Keratinocyte (primary cell): ENCODE measurements at regions not wholly inside any gene's neighbourhood (a gene's known extent, or its start where the extent isn't known, plus 50 kb on each side); places are given as distances from the start of the nearest gene placed in this dataset.

Experiments
- DNase-seq: peaks from one replicate; pipeline ENCODE4 v3.0.0-alpha.2; 2011; ENCODE audit warnings: low read depth, missing footprints, low spot score
- FAIRE-seq: peaks from 2 replicates; lab custom pipeline; 2011; peaks lifted over from hg19 to GRCh38; lab: Jason Lieb, UNC
- H2AFZ ChIP-seq: 2 replicates; pipeline ENCODE4 v1.6.0; 2012; ENCODE audit warnings: low read length, control low read depth, inconsistent platforms; ENCODE audit not compliant: control insufficient read depth
- H3K27ac ChIP-seq: 2 replicates; pipeline ENCODE4 v1.5.1; 2011; ENCODE audit warnings: low read length; ENCODE audit not compliant: control insufficient read depth, insufficient read depth
- H3K27me3 ChIP-seq: 3 replicates; pipeline ENCODE4 v1.6.0; 2011; ENCODE audit warnings: low read length; ENCODE audit not compliant: control insufficient read depth, insufficient read depth; ENCODE audit errors: extremely low read depth
- H3K36me3 ChIP-seq, 2 experiments: 2 replicates in 1 of 2; 3 replicates in 1 of 2; pipeline ENCODE4 v1.5.1; 2011; ENCODE audit warnings: low read length in 2 of 2, mild to moderate bottlenecking in 1 of 2; ENCODE audit not compliant: control insufficient read depth in 2 of 2, insufficient read depth in 2 of 2; ENCODE audit errors: extremely low read depth in 1 of 2
- H3K4me1 ChIP-seq: 3 replicates; pipeline ENCODE4 v1.5.1; 2011; ENCODE audit warnings: low read length; ENCODE audit not compliant: control insufficient read depth, insufficient read depth; ENCODE audit errors: extremely low read depth
- H3K4me2 ChIP-seq: 3 replicates; pipeline ENCODE4 v1.6.0; 2011; ENCODE audit warnings: low read depth, low read length; ENCODE audit not compliant: control insufficient read depth, insufficient read depth; ENCODE audit errors: extremely low read depth
- H3K4me3 ChIP-seq, 3 experiments: fragments of 200-600 bp in 1 of 3; sonication (generic) in 1 of 3; 2 replicates in 2 of 3; 3 replicates in 1 of 3; pipeline ENCODE4 v1.5.1; 2011 to 2016; ENCODE audit warnings: low read length in 3 of 3, mild to moderate bottlenecking in 3 of 3, control low read depth in 2 of 3, inconsistent platforms in 1 of 3, low read depth in 1 of 3, mixed read lengths in 1 of 3, mixed run types in 1 of 3, moderate library complexity in 1 of 3; ENCODE audit not compliant: control insufficient read depth in 2 of 3, insufficient read depth in 2 of 3; ENCODE audit errors: extremely low read depth in 1 of 3
- H3K79me2 ChIP-seq: 2 replicates; pipeline ENCODE4 v1.6.0; 2012; ENCODE audit warnings: low read length; ENCODE audit not compliant: control insufficient read depth, insufficient read depth
- H3K9ac ChIP-seq: 3 replicates; pipeline ENCODE4 v1.6.0; 2011; ENCODE audit warnings: low read length; ENCODE audit not compliant: control insufficient read depth, insufficient read depth; ENCODE audit errors: extremely low read depth
- H3K9me1 ChIP-seq: 3 replicates; pipeline ENCODE4 v1.6.0; 2011; ENCODE audit warnings: low read length; ENCODE audit not compliant: control insufficient read depth, insufficient read depth; ENCODE audit errors: extremely low read depth
- H3K9me3 ChIP-seq: 2 replicates; pipeline ENCODE4 v1.5.1; 2012; ENCODE audit warnings: low read depth, low read length; ENCODE audit not compliant: control insufficient read depth
- H4K20me1 ChIP-seq: 3 replicates; pipeline ENCODE4 v1.6.0; 2011; ENCODE audit warnings: low read length; ENCODE audit not compliant: control insufficient read depth, insufficient read depth; ENCODE audit errors: extremely low read depth
- CTCF ChIP-seq, 3 experiments: IDR thresholded peaks in 1 of 3; conservative IDR thresholded peaks in 1 of 3; optimal IDR thresholded peaks in 1 of 3; 2 replicates in 2 of 3; 3 replicates in 1 of 3; pipeline versions ENCODE3 to v1.5.1; 2011; ENCODE audit warnings: low read length in 3 of 3, mild to moderate bottlenecking in 3 of 3, moderate library complexity in 2 of 3, control low read depth in 1 of 3, inconsistent platforms in 1 of 3; ENCODE audit not compliant: insufficient read depth in 2 of 3; ENCODE audit errors: extremely low read depth in 1 of 3
- EZH2 ChIP-seq: IDR thresholded peaks from one replicate; pipeline ENCODE4 v1.6.1; 2012; ENCODE audit warnings: inconsistent platforms, mild to moderate bottlenecking, low read length, moderate library complexity
- dilution Hi-C: fragments of 300-500 bp; cut with MboI; formaldehyde crosslinking; loops from one replicate; pipeline ENCODE4 v1.7.0; 2020; ENCODE audit warnings: low sequenced_read_pairs; ENCODE audit not compliant: extremely low pct_ligation_motif_present

- TF ChIP-seq EZH2 = no peak
- TF ChIP-seq CTCF (optimal IDR thresholded peaks at IDR 0.05 in 1 of 3, IDR thresholded peaks at IDR 0.05 in 1 of 3, conservative IDR thresholded peaks at IDR 0.05 in 1 of 3; ENCODE audit: extremely low read depth in 1 of 3, insufficient read depth in 2 of 3, low read length in 3 of 3) = no peak
- Histone ChIP-seq H3K36me3 (no peaks in the 10 kb centered on the region), H3K79me2 (no peaks in the 10 kb centered on the region), H2AFZ (no peak overlapping the region), H3K27me3 (no peaks in the 10 kb centered on the region), H3K4me2 (no peak overlapping the region), H3K27ac (no peak overlapping the region), H3K9ac (no peak overlapping the region), H4K20me1 (no peaks in the 10 kb centered on the region), H3K9me1 (no peaks in the 10 kb centered on the region), H3K4me3 (no peak overlapping the region), H3K4me1 (peaks cover 10% of the 10 kb centered on the region), H3K9me3 (no peaks in the 10 kb centered on the region)
- dilution Hi-C loops = no loop called here
- no peak for DNase-seq
- no peak for FAIRE-seq
Measured at GRCh38 chr7:17485904-17486303, 187.5 kb downstream of the AHR start.

- no peaks in the 10 kb centered on the region for H3K27me3 ChIP-seq
- no peaks in the 10 kb centered on the region for H4K20me1 ChIP-seq
- no peaks in the 10 kb centered on the region for H3K36me3 ChIP-seq
- dilution Hi-C loops = no loop called here
- no peaks in the 10 kb centered on the region for H3K9me1 ChIP-seq
- no peak overlapping the region for H2AFZ ChIP-seq
- TF ChIP-seq EZH2 (no peak), CTCF (optimal IDR thresholded peaks at IDR 0.05 in 1 of 3, IDR thresholded peaks at IDR 0.05 in 1 of 3, conservative IDR thresholded peaks at IDR 0.05 in 1 of 3; ENCODE audit: extremely low read depth in 1 of 3, insufficient read depth in 2 of 3, low read length in 3 of 3) (no peak)
- H3K27ac ChIP-seq = no peak overlapping the region
- peaks cover 10% of the 10 kb centered on the region for H3K4me1 ChIP-seq
- DNase-seq = no peak
- H3K4me3 ChIP-seq = no peak overlapping the region
- H3K9me3 ChIP-seq = no peaks in the 10 kb centered on the region
- H3K4me2 ChIP-seq = no peak overlapping the region
- no peaks in the 10 kb centered on the region for H3K79me2 ChIP-seq
- no peak overlapping the region for H3K9ac ChIP-seq
- no peak for FAIRE-seq
Measured at GRCh38 chr7:17486835-17487234, 188.4 kb downstream of the AHR start.
